ENCODE measurements at regions not wholly inside any gene's neighbourhood (a gene's known extent, or its start where the extent isn't known, plus 50 kb on each side); places are given as distances from the start of the nearest gene placed in this dataset.

DNA sequence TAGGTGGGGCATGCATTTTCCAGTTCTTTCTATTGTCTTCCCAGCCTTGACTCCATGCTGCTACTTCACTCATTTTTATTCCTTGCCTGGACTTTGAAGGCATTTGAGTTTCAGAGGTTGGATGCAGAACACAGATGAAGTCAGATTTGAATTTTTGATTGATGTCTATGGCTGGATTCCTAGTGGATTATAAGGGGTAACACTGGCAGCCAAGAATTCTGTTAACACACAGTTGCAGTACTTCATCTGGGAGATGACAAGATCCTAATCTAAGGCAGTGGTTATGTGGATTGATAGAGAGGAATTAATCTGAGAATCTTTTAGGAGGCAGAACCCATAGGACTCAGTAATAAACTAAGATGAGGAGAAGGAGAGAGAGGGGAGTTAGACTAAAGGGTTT lies 439.0 kb upstream of the USP24 start:
- H3K27ac ChIP-seq (ENCODE audit: insufficient read length, low read depth, low read length): no peak overlapping the region
- no peak overlapping the region for H4K5ac ChIP-seq (ENCODE audit: insufficient read length, low read depth, low read length)
- no peak overlapping the region for H4K8ac ChIP-seq (replicated peaks; ENCODE audit: insufficient read length, low read depth, low read length)
- no peak overlapping the region for H2AFZ ChIP-seq (ENCODE audit: low read length)
- Mint-ChIP-seq H3K4me1 (peaks cover 13 to 31% of the 10 kb centered on the region in 2 experiments), H3K4me3 (no peak overlapping the region), H3K27ac (no peak overlapping the region), H3K36me3 (ENCODE audit: insufficient read depth in 1 of 3, low read depth in 3 of 3) (0 out of 7 replicates have a peak, but pooled peaks cover 0 to 1% (median 0%) of the 10 kb centered on the region in 3 experiments), H3K27me3 (ENCODE audit: low read depth) (no peaks in the 10 kb centered on the region; the same call in none of the 2 replicates), H3K9me3 (no peaks in the 10 kb centered on the region; a peak in 1 of 5 replicates)
- no peaks in the 10 kb centered on the region for H3K9me3 ChIP-seq (ENCODE audit: control insufficient read depth, low read depth, low read length)
- H3K79me1 ChIP-seq (ENCODE audit: insufficient read depth, low read depth, low read length, poor library complexity, severe bottlenecking): no peaks in the 10 kb centered on the region
- H2BK5ac ChIP-seq (ENCODE audit: insufficient read length, low read length): no peak overlapping the region
- H3K4me1 ChIP-seq (ENCODE audit: insufficient read depth, low read length): peaks cover 8% of the 10 kb centered on the region
- no peak overlapping the region for H2BK120ac ChIP-seq (ENCODE audit: low read depth, low read length, poor library complexity, severe bottlenecking)
- no peak overlapping the region for H2BK12ac ChIP-seq (ENCODE audit: insufficient read length, low read depth, low read length)
- no peak overlapping the region for H3K4ac ChIP-seq (ENCODE audit: low read depth, low read length)
- no peak overlapping the region for H3K9ac ChIP-seq (ENCODE audit: extremely low read depth, insufficient read length, low read length)
- no peaks in the 10 kb centered on the region for H4K20me1 ChIP-seq (ENCODE audit: control insufficient read depth, insufficient read depth, insufficient read length)
- H3K14ac ChIP-seq (ENCODE audit: insufficient read depth, low read length): no peak overlapping the region
- no peak for DNase-seq
- no peak overlapping the region for H3K23ac ChIP-seq (ENCODE audit: insufficient read length, low read depth, low read length)
- no peak overlapping the region for H3K18ac ChIP-seq (ENCODE audit: insufficient read length, low read depth, low read length)
- H3K79me2 ChIP-seq (ENCODE audit: insufficient read depth, low read length): no peaks in the 10 kb centered on the region
- no peak overlapping the region for H3K56ac ChIP-seq (ENCODE audit: insufficient read length, low read depth, low read length)
- TF ChIP-seq, protein P1, sequence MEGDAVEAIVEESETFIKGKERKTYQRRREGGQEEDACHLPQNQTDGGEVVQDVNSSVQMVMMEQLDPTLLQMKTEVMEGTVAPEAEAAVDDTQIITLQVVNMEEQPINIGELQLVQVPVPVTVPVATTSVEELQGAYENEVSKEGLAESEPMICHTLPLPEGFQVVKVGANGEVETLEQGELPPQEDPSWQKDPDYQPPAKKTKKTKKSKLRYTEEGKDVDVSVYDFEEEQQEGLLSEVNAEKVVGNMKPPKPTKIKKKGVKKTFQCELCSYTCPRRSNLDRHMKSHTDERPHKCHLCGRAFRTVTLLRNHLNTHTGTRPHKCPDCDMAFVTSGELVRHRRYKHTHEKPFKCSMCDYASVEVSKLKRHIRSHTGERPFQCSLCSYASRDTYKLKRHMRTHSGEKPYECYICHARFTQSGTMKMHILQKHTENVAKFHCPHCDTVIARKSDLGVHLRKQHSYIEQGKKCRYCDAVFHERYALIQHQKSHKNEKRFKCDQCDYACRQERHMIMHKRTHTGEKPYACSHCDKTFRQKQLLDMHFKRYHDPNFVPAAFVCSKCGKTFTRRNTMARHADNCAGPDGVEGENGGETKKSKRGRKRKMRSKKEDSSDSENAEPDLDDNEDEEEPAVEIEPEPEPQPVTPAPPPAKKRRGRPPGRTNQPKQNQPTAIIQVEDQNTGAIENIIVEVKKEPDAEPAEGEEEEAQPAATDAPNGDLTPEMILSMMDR (conservative IDR thresholded peaks at IDR 0.05): no peak
- H2AK5ac ChIP-seq (ENCODE audit: insufficient read length, low read length): no peak overlapping the region
- H2BK20ac ChIP-seq (ENCODE audit: low read depth, low read length, poor library complexity, severe bottlenecking): no peak overlapping the region
- no peaks in the 10 kb centered on the region for H3K27me3 ChIP-seq (ENCODE audit: insufficient read depth, low read length)
- H2BK15ac ChIP-seq (ENCODE audit: low read depth, low read length): no peak overlapping the region
- no peak overlapping the region for H3T11ph ChIP-seq (ENCODE audit: low read length)
- no peak overlapping the region for H3K4me2 ChIP-seq (ENCODE audit: insufficient read depth, insufficient read length, low read length)
- H4K91ac ChIP-seq (ENCODE audit: insufficient read length, low read depth, low read length): no peak overlapping the region
- no peaks in the 10 kb centered on the region for H3K23me2 ChIP-seq (ENCODE audit: insufficient read length, low read depth, low read length, poor library complexity, severe bottlenecking)

All from H9 (cell line).